ENCODE measurements at regions not wholly inside any gene's neighbourhood (a gene's known extent, or its start where the extent isn't known, plus 50 kb on each side); places are given as distances from the start of the nearest gene placed in this dataset.

GRCh38 chr6:156150391-156150790, 626.8 kb upstream of the ARID1B start:
- TF ChIP-seq CTCF (IDR thresholded peaks at IDR 0.05) = no peak
- TF ChIP-seq POLR2A (IDR thresholded peaks at IDR 0.05) = no peak
